CD4-positive, alpha-beta memory T cell (primary cell): ENCODE measurements at regions not wholly inside any gene's neighbourhood (a gene's known extent, or its start where the extent isn't known, plus 50 kb on each side); places are given as distances from the start of the nearest gene placed in this dataset.

Experiments
- CTCF ChIA-PET: fragments of 350-600 bp; sonication (Branson Sonifier 250); formaldehyde crosslinking; loops from one replicate; lab custom pipeline; 2021; ENCODE audit warnings: inconsistent platforms; ENCODE audit not compliant: partially characterized antibody; lab: Charles Lee
- POLR2A ChIA-PET: fragments of 350-600 bp; sonication (Branson Sonifier 250); formaldehyde crosslinking; loops from one replicate; lab custom pipeline; 2021; ENCODE audit not compliant: partially characterized antibody; lab: Charles Lee
- DNase-seq, 5 donors: peaks; one replicate each; pipeline versions ENCODE4 v3.0.0 to v3.0.0-alpha.2; 2020 to 2022; ENCODE audit warnings: mixed read lengths in 1 of 5
- H3K27ac ChIP-seq: one replicate; pipeline ENCODE4 v1.7.0; 2013; ENCODE audit warnings: low read depth, low read length
- H3K27me3 ChIP-seq: 2 replicates; pipeline ENCODE4 v1.7.0; 2013; ENCODE audit warnings: mild to moderate bottlenecking, low read length, moderate library complexity; ENCODE audit not compliant: insufficient read depth
- H3K36me3 ChIP-seq: 2 replicates; pipeline ENCODE4 v1.7.0; 2013; ENCODE audit warnings: mild to moderate bottlenecking, low read length, moderate library complexity; ENCODE audit not compliant: insufficient read depth
- H3K4me1 ChIP-seq: 2 replicates; pipeline ENCODE4 v1.7.0; 2013; ENCODE audit warnings: mild to moderate bottlenecking, low read length, moderate library complexity; ENCODE audit not compliant: insufficient read depth
- H3K4me3 ChIP-seq, 2 donors: one replicate each; pipeline ENCODE4 v1.7.0; 2013; ENCODE audit warnings: low read length in 2 of 2, mild to moderate bottlenecking in 1 of 2
- H3K9me3 ChIP-seq, 2 donors: one replicate each; pipeline ENCODE4 v1.7.0; 2013; ENCODE audit warnings: low read length in 2 of 2, control low read depth in 1 of 2; ENCODE audit not compliant: control insufficient read depth in 1 of 2
- H3K27ac Mint-ChIP-seq, 7 donors: one replicate each; pipeline ENCODE4 v1.8.0; 2020 to 2021; ENCODE audit warnings: mixed read lengths in 7 of 7, mild to moderate bottlenecking in 6 of 7, inconsistent platforms in 3 of 7, moderate library complexity in 3 of 7
- H3K27me3 Mint-ChIP-seq, 2 donors: one replicate each; pipeline ENCODE4 v1.8.0; 2020 to 2021; ENCODE audit warnings: mixed read lengths in 2 of 2
- H3K36me3 Mint-ChIP-seq, 2 donors: one replicate each; pipeline ENCODE4 v1.8.0; 2020 to 2021; ENCODE audit warnings: mixed read lengths in 2 of 2, inconsistent platforms in 1 of 2, mild to moderate bottlenecking in 1 of 2
- H3K4me1 Mint-ChIP-seq, 4 donors: one replicate each; pipeline ENCODE4 v1.8.0; 2020 to 2021; ENCODE audit warnings: mixed read lengths in 4 of 4, mild to moderate bottlenecking in 1 of 4
- H3K4me3 Mint-ChIP-seq, 8 donors: one replicate each; pipeline ENCODE4 v1.8.0; 2020 to 2021; ENCODE audit warnings: mixed read lengths in 8 of 8, mild to moderate bottlenecking in 7 of 8, moderate library complexity in 6 of 8, inconsistent platforms in 3 of 8
- H3K9me3 Mint-ChIP-seq, 8 donors: one replicate each; pipeline ENCODE4 v1.8.0; 2020 to 2021; ENCODE audit warnings: mixed read lengths in 8 of 8, mild to moderate bottlenecking in 5 of 8, inconsistent platforms in 3 of 8, moderate library complexity in 1 of 8
- intact Hi-C: fragments of 100-400 bp; cut with micrococcal nuclease; formaldehyde crosslinking; loops from one replicate; pipeline ENCODE4 v1.15.1; 2023

DNA sequence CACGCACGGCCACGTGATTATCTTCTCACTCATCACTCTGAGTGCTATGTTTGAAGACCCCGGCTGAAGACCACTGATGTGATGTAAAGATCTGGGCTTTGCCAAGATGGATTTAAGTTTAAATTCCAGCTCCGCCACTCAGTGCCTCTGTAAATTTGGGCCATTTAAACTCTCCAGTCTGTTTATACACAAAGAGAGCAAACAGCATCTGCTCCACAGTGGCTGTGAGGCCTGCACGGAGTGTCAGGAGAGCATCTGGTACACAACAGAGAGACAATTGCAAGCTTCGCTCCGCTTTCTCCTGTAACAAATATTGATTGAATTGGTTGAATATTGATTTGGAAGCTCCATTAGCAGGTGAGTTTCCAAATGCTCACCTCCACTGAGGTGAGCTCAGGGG lies 80.5 kb upstream of the FRMD1 start:
- no peak for DNase-seq
- intact Hi-C loops: no loop called here
- H3K27me3 Mint-ChIP-seq: peaks cover 3% of the 10 kb centered on the region in 2 donors
- H3K27me3 ChIP-seq: no peaks in the 10 kb centered on the region
- H3K9me3 ChIP-seq: no peaks in the 10 kb centered on the region
- H3K4me1 Mint-ChIP-seq: no peaks in the 10 kb centered on the region
- no peaks in the 10 kb centered on the region for H3K36me3 ChIP-seq
- no peak overlapping the region for H3K27ac Mint-ChIP-seq
- no peaks in the 10 kb centered on the region for H3K36me3 Mint-ChIP-seq
- no peak overlapping the region for H3K4me3 ChIP-seq
- H3K4me1 ChIP-seq: no peaks in the 10 kb centered on the region
- H3K4me3 Mint-ChIP-seq: no peak overlapping the region
- peaks cover 0 to 2% (median 0%) of the 10 kb centered on the region in 8 donors for H3K9me3 Mint-ChIP-seq
- POLR2A ChIA-PET: no interaction called here
- H3K27ac ChIP-seq: no peak overlapping the region
- CTCF ChIA-PET: no interaction called here

DNA sequence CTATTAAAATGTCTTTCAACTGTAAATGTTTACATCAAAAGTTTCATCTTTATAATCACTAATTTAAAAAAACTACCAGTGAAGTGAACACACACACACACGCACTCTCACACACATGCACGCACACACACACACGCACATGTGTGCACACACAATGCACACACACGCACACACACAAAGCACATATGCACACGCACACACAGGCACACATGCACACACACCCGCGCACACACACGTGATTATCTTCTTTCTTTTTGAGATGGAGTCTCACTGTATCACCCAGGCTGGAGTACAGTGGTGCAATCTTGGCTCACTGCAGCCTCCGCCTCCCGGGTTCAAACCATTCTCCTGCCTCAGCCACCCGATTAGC lies 80.0 kb upstream of the FRMD1 start:
- Histone ChIP-seq H3K4me1 (no peaks in the 10 kb centered on the region), H3K4me3 (no peak overlapping the region), H3K27ac (no peak overlapping the region), H3K9me3 (no peaks in the 10 kb centered on the region), H3K36me3 (no peaks in the 10 kb centered on the region), H3K27me3 (no peaks in the 10 kb centered on the region)
- Mint-ChIP-seq H3K9me3 (peaks cover 0 to 2% (median 0%) of the 10 kb centered on the region in 8 donors), H3K4me1 (no peaks in the 10 kb centered on the region), H3K27me3 (peaks cover 3 to 4% of the 10 kb centered on the region in 2 donors), H3K36me3 (no peaks in the 10 kb centered on the region), H3K27ac (no peak overlapping the region), H3K4me3 (no peak overlapping the region)
- POLR2A ChIA-PET: no interaction called here
- intact Hi-C loops: no loop called here
- no peak for DNase-seq
- CTCF ChIA-PET: no interaction called here

DNA sequence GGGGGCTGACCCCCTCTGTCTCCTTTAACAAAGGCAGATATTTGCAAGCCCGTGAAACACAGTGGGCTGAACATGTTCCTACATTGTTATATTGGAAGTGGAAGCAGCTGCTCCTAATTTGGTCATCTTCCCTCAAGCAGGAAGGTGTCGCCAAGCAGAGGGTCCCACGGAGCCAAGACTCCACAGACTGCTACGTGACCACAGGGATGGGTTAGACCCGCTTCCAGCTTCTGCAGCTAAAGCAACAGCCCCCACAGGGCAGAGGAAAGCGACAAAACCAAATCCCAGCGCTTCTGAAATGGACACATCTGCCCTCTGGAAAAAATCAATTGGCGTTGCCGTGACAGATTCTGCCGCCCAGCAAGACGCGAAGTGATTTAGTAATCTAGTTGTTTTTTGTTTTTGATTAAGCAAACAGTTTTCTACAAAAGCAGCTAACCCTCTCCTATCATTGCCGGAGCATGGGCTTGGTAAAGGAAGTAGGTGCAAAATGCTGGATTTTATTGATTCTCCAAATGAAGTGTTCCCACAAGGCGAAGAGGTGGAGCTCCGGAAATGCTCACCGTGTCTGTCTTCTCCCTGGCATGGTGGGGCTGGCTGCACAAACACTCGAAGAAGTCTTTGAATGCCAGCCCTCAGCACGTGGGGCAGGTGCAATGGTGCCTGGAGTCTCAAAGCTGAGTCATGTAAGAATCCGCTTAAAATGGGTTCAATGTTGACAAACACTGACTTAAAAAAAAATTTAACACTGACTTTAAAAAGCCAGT lies 79.4 kb upstream of the FRMD1 start:
- Mint-ChIP-seq H3K4me1 (no peaks in the 10 kb centered on the region), H3K9me3 (peaks cover 0 to 2% (median 0%) of the 10 kb centered on the region in 8 donors), H3K36me3 (no peaks in the 10 kb centered on the region), H3K27me3 (peaks cover 3 to 4% of the 10 kb centered on the region in 2 donors), H3K27ac (no peak overlapping the region), H3K4me3 (no peak overlapping the region)
- H3K27me3 ChIP-seq: no peaks in the 10 kb centered on the region
- POLR2A ChIA-PET: no interaction called here
- no peak for DNase-seq
- CTCF ChIA-PET: no interaction called here
- H3K36me3 ChIP-seq: no peaks in the 10 kb centered on the region
- H3K4me1 ChIP-seq: no peaks in the 10 kb centered on the region
- H3K27ac ChIP-seq: no peak overlapping the region
- no peaks in the 10 kb centered on the region for H3K9me3 ChIP-seq
- no peak overlapping the region for H3K4me3 ChIP-seq
- intact Hi-C loops: no loop called here

DNA sequence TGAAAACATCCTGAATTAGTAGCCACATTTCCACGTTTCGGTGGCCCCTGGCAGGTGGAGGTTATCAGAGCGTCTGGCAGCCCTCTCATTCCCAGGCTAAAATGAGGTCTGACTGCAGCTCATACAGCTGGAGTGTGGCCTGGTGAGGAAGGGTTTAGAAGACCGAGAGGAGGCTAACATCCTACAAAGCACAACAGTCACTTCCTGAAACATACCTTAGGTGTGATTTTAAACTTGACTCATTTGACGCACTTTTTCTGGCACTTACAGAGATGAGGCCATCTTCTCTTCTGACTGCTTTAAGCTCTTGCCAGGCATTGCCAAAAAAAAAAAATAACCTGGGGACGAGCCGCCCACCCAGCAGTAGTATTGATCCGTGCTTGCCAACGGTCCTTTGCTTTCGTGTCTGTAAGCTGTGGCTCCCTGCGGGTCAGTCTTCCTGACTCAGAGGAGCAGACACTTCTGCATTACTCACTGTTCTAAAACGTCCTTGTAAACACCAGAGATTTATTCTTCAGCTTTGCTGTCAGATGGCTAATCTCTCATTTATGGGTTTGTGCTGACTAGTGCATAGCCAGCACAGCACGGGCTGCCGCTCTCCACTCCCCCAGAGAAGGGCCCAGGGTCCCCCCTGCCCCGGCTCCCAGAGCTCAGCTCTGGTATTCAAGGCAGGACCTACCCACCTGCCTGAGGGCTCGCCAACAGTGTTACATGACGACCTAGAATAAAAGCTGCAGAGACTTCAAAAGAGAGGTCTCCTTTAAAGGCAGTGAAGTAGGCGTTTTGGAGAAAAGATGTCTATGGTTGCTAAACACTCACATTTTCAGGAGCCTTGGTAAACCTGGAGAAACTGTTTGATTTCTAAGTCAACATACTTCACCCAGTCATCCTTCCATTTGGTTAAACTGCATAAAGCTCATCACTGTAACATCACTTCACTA lies 78.5 kb upstream of the FRMD1 start:
- ChIA-PET POLR2A (no interaction called here), CTCF (no interaction called here)
- no peaks in the 10 kb centered on the region for H3K9me3 ChIP-seq
- Mint-ChIP-seq H3K4me1 (no peaks in the 10 kb centered on the region), H3K27me3 (peaks cover 3 to 4% of the 10 kb centered on the region in 2 donors), H3K36me3 (no peaks in the 10 kb centered on the region), H3K27ac (no peak overlapping the region), H3K4me3 (no peak overlapping the region), H3K9me3 (peaks cover 0 to 2% (median 0%) of the 10 kb centered on the region in 8 donors)
- H3K4me1 ChIP-seq: no peaks in the 10 kb centered on the region
- no peaks in the 10 kb centered on the region for H3K36me3 ChIP-seq
- H3K27me3 ChIP-seq: no peaks in the 10 kb centered on the region
- intact Hi-C loops: no loop called here
- no peak overlapping the region for H3K27ac ChIP-seq
- H3K4me3 ChIP-seq: no peak overlapping the region
- no peak for DNase-seq

DNA sequence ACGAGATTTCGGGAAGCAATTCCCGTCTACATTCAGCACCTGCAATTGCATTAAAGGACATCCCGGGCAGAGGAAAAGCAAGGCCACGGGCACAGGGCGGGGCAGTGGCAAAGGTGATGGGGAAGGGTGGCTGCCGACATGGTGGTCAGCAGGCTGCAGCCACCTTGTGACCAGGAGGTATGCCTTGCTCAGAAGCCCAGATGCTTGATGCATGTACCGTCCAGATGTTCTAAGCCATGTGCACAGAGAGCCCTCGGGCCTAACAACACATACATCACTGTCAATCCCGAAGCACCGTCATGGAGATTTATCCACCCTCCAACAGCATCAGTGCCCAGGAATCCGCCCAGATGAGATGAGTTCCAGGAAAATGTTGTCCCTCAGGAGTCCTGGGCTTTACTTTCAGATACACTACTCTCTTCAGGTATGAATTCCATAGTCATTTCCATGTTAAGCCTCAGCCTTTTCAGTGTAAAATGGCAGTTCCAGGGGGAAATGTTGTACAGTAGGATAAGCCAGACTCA lies 77.8 kb upstream of the FRMD1 start:
- H3K27me3 Mint-ChIP-seq: peaks cover 3 to 4% of the 10 kb centered on the region in 2 donors
- H3K9me3 Mint-ChIP-seq: peaks cover 0 to 2% (median 0%) of the 10 kb centered on the region in 8 donors

DNA sequence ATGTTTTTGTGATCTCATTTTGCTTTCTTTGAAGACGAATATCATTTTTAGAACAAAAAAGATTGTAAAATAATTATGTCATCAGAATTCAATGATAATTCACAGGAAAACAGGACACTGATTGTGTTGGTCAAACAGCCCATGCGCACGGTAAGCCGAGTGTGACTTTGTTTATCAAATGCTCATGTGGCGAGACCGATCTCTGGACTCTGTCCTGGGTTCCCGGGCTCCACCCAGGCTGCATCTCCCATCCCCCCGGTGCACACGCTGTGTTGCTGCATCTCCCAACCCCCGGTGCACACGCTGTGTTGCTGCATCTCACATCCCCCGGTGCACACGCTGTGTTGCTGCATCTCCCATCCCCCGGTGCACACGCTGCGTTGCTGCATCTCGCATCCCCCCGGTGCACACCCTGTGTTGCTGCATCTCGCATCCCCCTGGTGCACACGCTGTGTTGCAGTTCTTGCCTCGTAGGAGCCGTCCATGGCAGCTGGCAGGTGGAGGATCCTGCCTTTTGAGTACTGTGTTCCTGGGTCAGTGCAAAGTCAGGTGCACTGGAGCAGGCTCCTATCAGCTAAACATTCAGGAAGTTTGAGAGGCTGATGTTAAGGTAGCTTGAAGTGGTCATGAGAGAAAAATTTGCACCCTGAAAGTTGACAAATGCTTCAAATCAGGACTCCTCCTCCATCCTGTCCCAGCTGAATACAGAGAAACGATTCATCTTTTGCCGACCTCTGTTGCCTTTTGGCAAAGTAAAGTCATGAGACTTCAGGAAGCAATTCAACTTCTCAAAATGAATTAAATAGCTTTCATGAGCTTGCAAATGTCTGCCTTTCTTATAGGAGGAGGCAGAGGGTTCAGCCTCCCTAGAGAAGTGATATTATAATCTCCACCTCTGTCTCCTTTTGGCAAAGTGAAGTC lies 77.1 kb upstream of the FRMD1 start:
- H3K4me3 Mint-ChIP-seq: no peak overlapping the region
- Histone ChIP-seq H3K27me3 (no peaks in the 10 kb centered on the region), H3K9me3 (no peaks in the 10 kb centered on the region), H3K4me3 (no peak overlapping the region), H3K4me1 (no peaks in the 10 kb centered on the region), H3K36me3 (no peaks in the 10 kb centered on the region), H3K27ac (no peak overlapping the region)
- CTCF ChIA-PET: no interaction called here
- POLR2A ChIA-PET: no interaction called here
- peaks cover 3 to 4% of the 10 kb centered on the region in 2 donors for H3K27me3 Mint-ChIP-seq
- H3K36me3 Mint-ChIP-seq: no peaks in the 10 kb centered on the region
- peaks cover 0 to 2% (median 0%) of the 10 kb centered on the region in 8 donors for H3K9me3 Mint-ChIP-seq
- intact Hi-C loops: no loop called here
- H3K4me1 Mint-ChIP-seq: no peaks in the 10 kb centered on the region
- H3K27ac Mint-ChIP-seq: no peak overlapping the region
- DNase-seq: no peak

More for the DNA sequence above, 77.8 kb upstream of the FRMD1 start:
- Histone ChIP-seq H3K9me3 (no peaks in the 10 kb centered on the region), H3K27me3 (no peaks in the 10 kb centered on the region), H3K4me3 (no peak overlapping the region), H3K4me1 (no peaks in the 10 kb centered on the region), H3K36me3 (no peaks in the 10 kb centered on the region), H3K27ac (no peak overlapping the region)
- DNase-seq: no peak
- POLR2A ChIA-PET: no interaction called here
- intact Hi-C loops: no loop called here
- CTCF ChIA-PET: no interaction called here
- Mint-ChIP-seq H3K36me3 (no peaks in the 10 kb centered on the region), H3K4me1 (no peaks in the 10 kb centered on the region), H3K27ac (no peak overlapping the region), H3K4me3 (no peak overlapping the region)
